T-helper 22 cell (primary cell): ENCODE measurements at regions not wholly inside any gene's neighbourhood (a gene's known extent, or its start where the extent isn't known, plus 50 kb on each side); places are given as distances from the start of the nearest gene placed in this dataset.

ENCODE experiments used
- DNase-seq: peaks from one replicate; pipeline ENCODE4 v3.0.0-alpha.2; 2020; ENCODE audit warnings: low read depth

- no peak for DNase-seq
Observed at GRCh38 chr6:104418839-104419238, 440.9 kb downstream of the HACE1 start.

- no peak for DNase-seq
Observed at GRCh38 chr6:104418125-104418524, 441.6 kb downstream of the HACE1 start.

GRCh38 chr6:104414723-104415122 lies 445.0 kb downstream of the HACE1 start:
- no peak for DNase-seq

GRCh38 chr6:104413767-104414166 lies 446.0 kb downstream of the HACE1 start:
- DNase-seq: no peak

GRCh38 chr6:104411302-104411701 lies 448.4 kb downstream of the HACE1 start:
- no peak for DNase-seq

- no peak for DNase-seq
Observed at GRCh38 chr6:104409913-104410312, 449.8 kb downstream of the HACE1 start.

GRCh38 chr6:104407957-104408356 lies 451.8 kb downstream of the HACE1 start:
- no peak for DNase-seq

GRCh38 chr6:104404377-104404776 lies 455.3 kb downstream of the HACE1 start:
- no peak for DNase-seq

GRCh38 chr6:104402572-104402971 lies 457.1 kb downstream of the HACE1 start:
- DNase-seq: no peak

- no peak for DNase-seq
Observed at GRCh38 chr6:104401926-104402325, 457.8 kb downstream of the HACE1 start.

GRCh38 chr6:104400844-104401243 lies 458.9 kb downstream of the HACE1 start:
- no peak for DNase-seq

- DNase-seq: no peak
Observed at GRCh38 chr6:104396077-104396476, 463.6 kb downstream of the HACE1 start.

- DNase-seq: no peak
Observed at GRCh38 chr6:104381907-104382306, 477.8 kb downstream of the HACE1 start.

GRCh38 chr6:104365451-104366234 lies 494.1 kb downstream of the HACE1 start:
- no peak for DNase-seq

GRCh38 chr6:104357928-104358327 lies 501.8 kb downstream of the HACE1 start:
- no peak for DNase-seq

GRCh38 chr6:104356197-104356596 lies 503.5 kb downstream of the HACE1 start:
- DNase-seq: no peak

- DNase-seq: no peak
Observed at GRCh38 chr6:104349191-104349590, 510.5 kb downstream of the HACE1 start.

- no peak for DNase-seq
Observed at GRCh38 chr6:104344223-104344622, 515.5 kb downstream of the HACE1 start.

GRCh38 chr6:104332364-104332763 lies 527.4 kb downstream of the HACE1 start:
- no peak for DNase-seq

GRCh38 chr6:104326173-104327001 lies 533.3 kb downstream of the HACE1 start:
- no peak for DNase-seq

GRCh38 chr6:104325341-104326172 lies 534.2 kb downstream of the HACE1 start:
- no peak for DNase-seq

GRCh38 chr6:104324301-104324700 lies 535.4 kb downstream of the HACE1 start:
- DNase-seq: no peak
